ENCODE measurements at regions not wholly inside any gene's neighbourhood (a gene's known extent, or its start where the extent isn't known, plus 50 kb on each side); places are given as distances from the start of the nearest gene placed in this dataset.

- no TSS peak for BruUV-seq (replicated peaks)
- CTCF ChIA-PET = no interaction called here
- Histone ChIP-seq H3K9me3 (no peaks in the 10 kb centered on the region), H3K4me1 (no peaks in the 10 kb centered on the region), H3K27me3 (replicated peaks; ENCODE audit: control insufficient read depth, insufficient read depth, low read length) (no peaks in the 10 kb centered on the region), H3K36me3 (ENCODE audit: control insufficient read depth, insufficient read depth, low read length) (no peaks in the 10 kb centered on the region), H3K4me3 (ENCODE audit: low read depth, low read length) (no peak overlapping the region)
- POLR2A ChIA-PET = no interaction called here
- no peaks in the 10 kb centered on the region for H3K36me3 Mint-ChIP-seq (ENCODE audit: insufficient read depth, unreplicated experiment)
- intact Hi-C loops (cut with micrococcal nuclease; ENCODE audit: unreplicated experiment) = no loop called here
- no peak overlapping the region for H3K27ac Mint-ChIP-seq (ENCODE audit: unreplicated experiment)
- TF ChIP-seq CTCF (IDR thresholded peaks at IDR 0.05; ENCODE audit: insufficient read depth in 1 of 2, low read depth in 1 of 2, low read length in 1 of 2, severe bottlenecking in 1 of 2, unreplicated experiment in 1 of 2) = no peak
- H3K4me1 Mint-ChIP-seq (ENCODE audit: low read depth, unreplicated experiment) = no peaks in the 10 kb centered on the region
- no peak overlapping the region for H3K4me3 Mint-ChIP-seq (ENCODE audit: unreplicated experiment)
- H3K9me3 Mint-ChIP-seq (ENCODE audit: unreplicated experiment) = no peaks in the 10 kb centered on the region
- DNase-seq = no peak
- H3K27me3 Mint-ChIP-seq (ENCODE audit: insufficient read depth, unreplicated experiment) = peaks cover 13% of the 10 kb centered on the region
Observed at GRCh38 chr12:28874758-28875157, 274.3 kb upstream of the FAR2 start.

- TF ChIP-seq CTCF (IDR thresholded peaks at IDR 0.05; ENCODE audit: insufficient read depth in 1 of 2, low read depth in 1 of 2, low read length in 1 of 2, severe bottlenecking in 1 of 2, unreplicated experiment in 1 of 2) = no peak
- Mint-ChIP-seq H3K27me3 (ENCODE audit: insufficient read depth, unreplicated experiment) (peaks cover 13% of the 10 kb centered on the region), H3K36me3 (ENCODE audit: insufficient read depth, unreplicated experiment) (no peaks in the 10 kb centered on the region), H3K4me1 (ENCODE audit: low read depth, unreplicated experiment) (no peaks in the 10 kb centered on the region), H3K27ac (ENCODE audit: unreplicated experiment) (no peak overlapping the region), H3K9me3 (ENCODE audit: unreplicated experiment) (no peaks in the 10 kb centered on the region), H3K4me3 (ENCODE audit: unreplicated experiment) (no peak overlapping the region)
- DNase-seq = no peak
- Histone ChIP-seq H3K4me1 (no peaks in the 10 kb centered on the region), H3K4me3 (ENCODE audit: low read depth, low read length) (no peak overlapping the region), H3K9me3 (no peaks in the 10 kb centered on the region), H3K36me3 (ENCODE audit: control insufficient read depth, insufficient read depth, low read length) (no peaks in the 10 kb centered on the region), H3K27me3 (replicated peaks; ENCODE audit: control insufficient read depth, insufficient read depth, low read length) (no peaks in the 10 kb centered on the region)
- intact Hi-C loops (cut with micrococcal nuclease; ENCODE audit: unreplicated experiment) = no loop called here
- BruUV-seq (replicated peaks) = no TSS peak
- ChIA-PET POLR2A (no interaction called here), CTCF (no interaction called here)
Observed at GRCh38 chr12:28876196-28876798, 272.8 kb upstream of the FAR2 start.

- Mint-ChIP-seq H3K36me3 (ENCODE audit: insufficient read depth, unreplicated experiment) (no peaks in the 10 kb centered on the region), H3K27ac (ENCODE audit: unreplicated experiment) (no peak overlapping the region), H3K27me3 (ENCODE audit: insufficient read depth, unreplicated experiment) (peaks cover 13% of the 10 kb centered on the region), H3K4me1 (ENCODE audit: low read depth, unreplicated experiment) (no peaks in the 10 kb centered on the region), H3K9me3 (ENCODE audit: unreplicated experiment) (no peaks in the 10 kb centered on the region), H3K4me3 (ENCODE audit: unreplicated experiment) (no peak overlapping the region)
- ChIA-PET CTCF (no interaction called here), POLR2A (no interaction called here)
- H3K9me3 ChIP-seq = no peaks in the 10 kb centered on the region
- BruUV-seq (replicated peaks) = no TSS peak
- no peak for TF ChIP-seq CTCF (IDR thresholded peaks at IDR 0.05; ENCODE audit: insufficient read depth in 1 of 2, low read depth in 1 of 2, low read length in 1 of 2, severe bottlenecking in 1 of 2, unreplicated experiment in 1 of 2)
- no peaks in the 10 kb centered on the region for H3K4me1 ChIP-seq
- no peak for DNase-seq
- intact Hi-C loops (cut with micrococcal nuclease; ENCODE audit: unreplicated experiment) = no loop called here
- no peak overlapping the region for H3K4me3 ChIP-seq (ENCODE audit: low read depth, low read length)
- H3K27me3 ChIP-seq (replicated peaks; ENCODE audit: control insufficient read depth, insufficient read depth, low read length) = no peaks in the 10 kb centered on the region
- no peaks in the 10 kb centered on the region for H3K36me3 ChIP-seq (ENCODE audit: control insufficient read depth, insufficient read depth, low read length)
Observed at GRCh38 chr12:28877854-28878253, 271.2 kb upstream of the FAR2 start.
